Omental fat pad (tissue), 3 donors: ENCODE measurements at regions not wholly inside any gene's neighbourhood (a gene's known extent, or its start where the extent isn't known, plus 50 kb on each side); places are given as distances from the start of the nearest gene placed in this dataset.

Source experiments
- ATAC-seq: fragments of 150-250 bp; one replicate; pipeline ENCODE4 v1.9.1; 2016; ENCODE audit warnings: mild to moderate bottlenecking, moderate library complexity; ENCODE audit not compliant: low FRiP score
- DNase-seq: peaks from one replicate; pipeline ENCODE4 v3.0.0-alpha.2; 2019; ENCODE audit warnings: low spot score
- CTCF ChIP-seq, 3 donors: fragments of 450-650 bp; IDR thresholded peaks; one replicate each; pipeline ENCODE4 v1.5.1; 2016 to 2017; ENCODE audit warnings: antibody characterized with exemption in 3 of 3, mild to moderate bottlenecking in 3 of 3, moderate library complexity in 2 of 3

GRCh38 chr4:181775298-181775697, 467.9 kb upstream of the TENM3 start:
- TF ChIP-seq CTCF (IDR thresholded peaks at IDR 0.05), result no peak
- no peak for ATAC-seq
- no peak for DNase-seq

- ATAC-seq (no peak), DNase-seq (no peak)
- TF ChIP-seq CTCF (IDR thresholded peaks at IDR 0.05), result no peak
Observed at GRCh38 chr4:181776264-181777054, 466.7 kb upstream of the TENM3 start.

GRCh38 chr4:181777518-181777917, 465.7 kb upstream of the TENM3 start:
- no peak for ATAC-seq
- no peak for DNase-seq
- TF ChIP-seq CTCF (IDR thresholded peaks at IDR 0.05), result no peak

GRCh38 chr4:181784881-181785280, 458.3 kb upstream of the TENM3 start:
- no peak for TF ChIP-seq CTCF (IDR thresholded peaks at IDR 0.05)
- ATAC-seq (no peak), DNase-seq (no peak)

- TF ChIP-seq CTCF (IDR thresholded peaks at IDR 0.05), result no peak
- DNase-seq (no peak), ATAC-seq (no peak)
Observed at GRCh38 chr4:181792641-181793040, 450.6 kb upstream of the TENM3 start.

- ATAC-seq, result no peak
- TF ChIP-seq CTCF (IDR thresholded peaks at IDR 0.05), result no peak
Observed at GRCh38 chr4:181793096-181793495, 450.1 kb upstream of the TENM3 start.

GRCh38 chr4:181796502-181796901, 446.7 kb upstream of the TENM3 start:
- DNase-seq, result no peak
- ATAC-seq, result no peak
- no peak for TF ChIP-seq CTCF (IDR thresholded peaks at IDR 0.05)

More at GRCh38 chr4:181793096-181793495, 450.1 kb upstream of the TENM3 start:
- DNase-seq, result no peak
